Right forelimb (tissue), 1 donor: ENCODE measurements at regions not wholly inside any gene's neighbourhood (a gene's known extent, or its start where the extent isn't known, plus 50 kb on each side); places are given as distances from the start of the nearest gene placed in this dataset.
A peak's percentile ranks its signal among the peaks of the same experiment; 100 is the strongest.
"Not testable (repeated sequence)": the region's sequence is repeated elsewhere in the genome, so short reads cannot be mapped to it uniquely, and the experiment has no call there.

Experiments
- DNase-seq: peaks from one replicate; pipeline ENCODE4 v3.0.0-alpha.2; 2018

- DNase-seq, result no peak
Observed at GRCh38 chr2:183465048-183465447, 340.8 kb downstream of the NUP35 start.

DNA sequence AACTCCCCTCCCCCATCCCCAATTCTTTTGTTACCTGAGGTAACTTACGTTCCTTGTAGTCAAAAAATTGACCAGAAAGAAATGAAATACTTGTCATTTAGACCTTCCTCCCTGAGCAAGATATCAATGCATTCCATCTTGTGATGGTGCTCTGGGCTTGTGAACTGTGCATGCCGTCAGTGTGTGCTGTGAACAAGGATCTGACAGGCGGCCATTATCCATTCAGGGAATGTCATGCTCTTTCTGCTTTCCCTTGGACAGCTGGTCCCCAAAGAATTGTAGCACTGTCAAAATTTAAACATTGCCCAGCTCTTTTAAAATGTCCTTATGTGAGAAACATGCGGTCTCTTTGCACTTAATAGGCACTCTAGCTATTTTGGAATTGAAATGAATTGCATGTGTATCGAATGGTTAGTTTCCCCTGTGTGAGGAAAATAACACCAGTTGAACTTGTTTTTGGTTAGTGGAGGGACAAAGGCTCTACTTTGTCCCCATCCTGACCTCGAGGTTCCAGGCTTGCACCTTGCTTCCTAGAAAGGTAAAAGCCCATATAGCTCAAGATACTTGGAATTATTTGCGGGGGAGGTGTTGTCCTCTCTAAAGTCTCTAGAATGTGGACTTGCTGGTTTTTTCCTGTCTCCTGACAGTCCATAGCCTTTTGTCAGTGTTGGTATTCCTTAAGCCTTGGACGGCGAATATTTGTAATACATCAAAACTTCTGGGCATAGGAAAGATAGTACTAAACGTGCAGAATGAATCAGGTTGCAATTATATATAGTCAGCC lies 350.9 kb downstream of the NUP35 start:
- DNase-seq, result no peak

GRCh38 chr2:183476490-183476889 lies 352.2 kb downstream of the NUP35 start:
- no peak for DNase-seq

DNA sequence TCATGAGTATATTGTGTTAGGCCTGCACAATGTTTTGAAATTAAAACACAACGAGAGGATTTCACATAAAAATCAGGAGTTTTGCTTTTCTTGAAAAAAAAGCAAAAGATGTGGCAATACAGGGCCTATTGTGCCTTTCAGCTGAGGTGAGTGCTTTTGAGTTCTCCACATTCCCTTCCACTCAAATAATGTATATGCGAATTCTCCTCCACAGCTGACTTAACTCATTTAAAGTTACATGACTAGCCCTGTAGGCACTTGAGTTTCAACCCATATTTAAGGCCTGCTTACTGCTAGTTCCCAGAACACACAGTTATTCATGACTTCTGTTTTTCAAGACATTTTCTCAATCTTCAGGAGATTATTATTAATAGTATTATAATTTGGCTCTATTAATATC lies 353.1 kb downstream of the NUP35 start:
- no peak for DNase-seq

GRCh38 chr2:183478941-183479595 lies 354.8 kb downstream of the NUP35 start:
- not testable (repeated sequence) for DNase-seq

GRCh38 chr2:183487326-183487725 lies 363.1 kb downstream of the NUP35 start:
- no peak for DNase-seq

GRCh38 chr2:183488421-183488820 lies 364.2 kb downstream of the NUP35 start:
- no peak for DNase-seq

GRCh38 chr2:183490489-183490888 lies 366.2 kb downstream of the NUP35 start:
- DNase-seq, result no peak

DNA sequence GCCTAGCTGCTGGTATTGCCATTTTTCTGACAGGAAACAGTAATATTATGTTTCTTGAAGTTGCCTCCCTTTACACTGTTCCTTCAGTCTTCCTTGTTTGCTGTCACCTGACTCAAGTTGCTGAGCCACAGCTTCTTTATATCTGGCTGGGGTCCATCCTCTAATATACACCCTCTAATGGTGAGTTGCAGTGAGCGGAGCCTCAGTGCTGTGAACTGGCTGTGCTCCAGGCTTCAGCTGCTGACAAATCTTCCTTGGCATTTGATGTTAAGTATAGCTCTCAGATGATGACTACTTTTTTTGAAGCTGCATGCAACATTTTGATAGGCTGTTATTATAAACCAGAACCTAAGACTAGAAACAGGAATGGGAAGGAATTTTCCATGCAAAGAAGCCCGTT lies 366.7 kb downstream of the NUP35 start:
- DNase-seq, result peak; percentile 57

DNA sequence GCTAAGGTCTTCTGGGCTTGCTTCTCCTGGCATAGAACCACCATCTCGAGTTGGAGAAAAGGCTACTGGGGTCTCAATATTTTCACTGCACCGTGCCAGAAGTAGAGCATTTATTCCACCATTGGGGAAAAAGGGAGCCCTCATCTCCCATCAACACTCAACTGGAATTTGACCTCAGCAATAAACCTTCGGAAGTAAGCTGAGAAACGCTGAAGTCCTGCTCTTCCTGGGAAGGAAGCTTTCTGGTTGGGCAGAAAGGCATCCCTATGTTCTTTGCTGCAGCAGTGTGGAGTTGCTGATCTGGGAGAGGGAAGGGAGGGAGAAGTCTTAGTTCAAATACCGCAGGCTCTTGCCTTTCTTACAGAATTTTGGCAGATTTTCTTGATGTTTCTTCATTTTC lies 368.8 kb downstream of the NUP35 start:
- DNase-seq, result no peak

- no peak for DNase-seq
Observed at GRCh38 chr2:183495079-183495478, 370.8 kb downstream of the NUP35 start.

GRCh38 chr2:183495589-183496267 lies 371.5 kb downstream of the NUP35 start:
- DNase-seq, result no peak

- no peak for DNase-seq
Observed at GRCh38 chr2:183497861-183498260, 373.6 kb downstream of the NUP35 start.

- DNase-seq, result no peak
Observed at GRCh38 chr2:183505911-183506310, 381.7 kb downstream of the NUP35 start.

DNA sequence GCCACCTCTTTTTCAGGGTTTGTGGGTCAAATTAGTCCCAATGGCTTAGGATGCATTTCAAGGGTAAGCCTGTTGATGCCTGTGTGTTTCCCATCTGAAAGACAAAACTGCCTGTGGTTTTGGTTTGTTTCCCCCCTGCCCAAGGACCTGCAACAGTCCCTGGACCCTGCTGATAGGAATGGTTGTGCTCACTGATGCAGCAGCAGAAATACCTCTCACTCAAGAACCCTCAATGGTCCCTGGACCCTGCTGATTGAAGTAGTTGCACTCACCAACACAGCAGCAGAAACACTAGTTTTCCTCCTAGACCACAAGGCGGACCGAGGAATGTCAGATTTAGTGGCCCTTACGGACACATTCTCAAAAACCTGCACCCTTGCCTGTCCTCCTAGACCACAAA lies 386.9 kb downstream of the NUP35 start:
- DNase-seq, result no peak

DNA sequence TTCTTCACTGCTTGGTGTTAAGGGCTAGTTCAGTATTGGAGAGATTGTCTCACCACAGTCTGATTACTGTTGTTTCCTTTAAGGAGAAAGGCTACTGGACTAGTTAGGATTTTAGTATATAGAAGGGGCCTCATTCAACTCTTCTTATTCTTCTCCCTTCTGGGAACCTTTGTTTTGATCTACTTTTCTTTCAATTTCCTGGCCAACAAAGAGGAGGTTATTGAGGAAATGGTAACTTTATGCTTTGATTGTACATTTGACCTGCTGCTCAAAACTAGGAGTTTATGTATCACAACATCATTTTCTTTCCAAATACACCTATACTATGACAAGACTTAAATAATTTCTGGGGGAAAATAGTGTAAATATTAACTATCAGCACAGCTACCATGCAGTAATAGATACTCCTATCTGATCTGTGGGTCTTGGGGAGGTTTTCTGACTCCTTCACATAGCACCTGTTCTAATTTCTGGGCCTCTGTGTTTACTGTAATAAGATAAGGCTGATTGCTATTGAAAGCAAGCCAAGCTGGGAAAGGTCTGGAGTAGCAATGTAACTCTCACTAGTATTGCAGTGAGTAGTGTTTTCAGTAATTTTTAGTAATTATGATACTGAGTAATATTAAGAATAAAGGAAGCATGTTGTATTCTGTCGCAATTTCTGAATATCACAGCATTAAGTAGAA lies 395.3 kb downstream of the NUP35 start:
- no peak for DNase-seq

- DNase-seq, result no peak
Observed at GRCh38 chr2:183521911-183522310, 397.7 kb downstream of the NUP35 start.

GRCh38 chr2:183522489-183523266 lies 398.4 kb downstream of the NUP35 start:
- no peak for DNase-seq

DNA sequence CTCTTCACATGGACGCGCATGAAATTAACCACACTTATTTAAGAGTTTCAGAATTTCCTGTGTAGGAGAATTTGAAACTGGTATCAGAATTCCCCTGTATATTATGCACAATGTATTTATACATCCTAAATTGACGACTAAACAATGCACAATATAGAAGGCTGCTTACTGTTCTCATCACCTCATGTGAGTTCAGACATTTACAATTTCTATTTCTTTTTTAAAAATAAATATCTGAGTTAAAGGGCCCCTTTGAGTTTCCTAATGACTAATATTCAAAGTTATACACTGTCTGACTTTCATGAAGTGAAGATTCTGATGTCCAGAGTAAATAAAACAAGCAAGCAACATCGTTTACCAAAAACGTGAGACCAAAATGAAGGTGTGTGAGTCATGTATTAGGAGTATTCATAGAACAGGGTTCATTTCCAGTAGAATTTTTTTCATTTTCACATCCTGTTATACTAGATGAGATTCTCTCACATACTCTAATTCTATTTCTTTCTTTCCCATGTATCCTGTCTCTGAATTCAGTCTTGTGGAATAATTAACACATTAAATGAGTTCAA lies 406.2 kb downstream of the NUP35 start:
- no peak for DNase-seq

GRCh38 chr2:183532514-183532913 lies 408.3 kb downstream of the NUP35 start:
- no peak for DNase-seq

GRCh38 chr2:183533021-183533420 lies 408.8 kb downstream of the NUP35 start:
- DNase-seq, result no peak

DNA sequence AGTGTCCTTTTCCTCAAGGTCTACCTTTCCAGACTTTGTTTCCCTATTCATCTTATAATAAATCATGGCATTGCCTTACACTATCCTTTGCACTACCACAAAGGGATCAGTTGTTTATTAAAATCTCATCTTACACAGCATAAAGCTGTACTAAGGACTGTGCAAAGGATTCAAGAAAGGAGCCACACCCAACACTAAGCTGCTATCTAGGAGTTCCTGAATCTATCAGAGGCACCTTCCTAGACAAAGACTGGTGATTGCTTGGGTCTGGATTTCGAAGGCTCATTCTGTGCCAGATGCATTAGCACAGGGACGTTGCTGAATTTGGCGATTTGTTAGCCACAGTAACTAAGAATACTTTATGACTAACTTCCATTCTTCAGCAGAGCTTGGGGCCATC lies 412.0 kb downstream of the NUP35 start:
- DNase-seq, result no peak
